ENCODE measurements at regions not wholly inside any gene's neighbourhood (a gene's known extent, or its start where the extent isn't known, plus 50 kb on each side); places are given as distances from the start of the nearest gene placed in this dataset.
"Not testable (repeated sequence)": the region's sequence is repeated elsewhere in the genome, so short reads cannot be mapped to it uniquely, and the experiment has no call there.

DNA sequence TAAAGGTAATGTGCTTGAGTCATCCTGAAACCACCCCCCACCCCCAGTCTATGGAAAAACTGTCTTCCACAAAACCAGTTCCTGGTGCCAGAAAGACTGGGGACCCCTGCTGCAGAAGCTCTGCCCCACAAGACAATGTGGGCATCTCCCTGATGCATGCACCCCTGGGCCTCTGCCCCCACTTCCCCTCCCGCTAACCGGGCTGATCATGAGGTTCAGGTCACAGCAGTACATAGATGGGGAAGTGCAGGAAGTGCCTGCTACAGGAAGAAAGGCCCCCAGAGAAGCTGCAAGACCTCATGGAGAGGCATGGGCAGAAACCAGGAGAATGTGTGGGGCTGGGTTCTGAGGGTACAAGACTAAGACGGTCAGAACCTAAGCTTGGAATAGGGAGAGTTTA is 243.4 kb upstream of the ID2 start:
- no peaks in the 10 kb centered on the region for H3K36me3 ChIP-seq (ENCODE audit: control insufficient read depth, insufficient read depth, low read length)
- H3K4me1 ChIP-seq (ENCODE audit: control insufficient read depth, insufficient read depth, low read length, poor library complexity, severe bottlenecking) = peaks cover 12% of the 10 kb centered on the region
- H3K27me3 ChIP-seq (ENCODE audit: control insufficient read depth, insufficient read depth, low read length) = no peaks in the 10 kb centered on the region
- H3K4me1 Mint-ChIP-seq = peaks cover 0 to 33% (median 9%) of the 10 kb centered on the region in 4 donors
- H3K4me3 ChIP-seq (ENCODE audit: low read depth, low read length) = no peak overlapping the region
- no peak overlapping the region for H3K4me3 Mint-ChIP-seq
- H3K9me3 Mint-ChIP-seq = peaks cover 0 to 2% (median 0%) of the 10 kb centered on the region in 7 donors
- no peaks in the 10 kb centered on the region for H3K36me3 Mint-ChIP-seq
- H3K27ac ChIP-seq (ENCODE audit: insufficient read depth, low read length, poor library complexity, severe bottlenecking) = no peak overlapping the region
- DNase-seq (peak in 1 of 3 donors; percentile 10), ATAC-seq (ENCODE audit: low read depth in 2 of 2) (no peak)
- H3K27ac Mint-ChIP-seq = peak overlapping the region in 1 of 3 donors; percentile 71
- H3K9me3 ChIP-seq (ENCODE audit: control insufficient read depth in 2 of 2, low read length in 2 of 2) = no peaks in the 10 kb centered on the region
- no peaks in the 10 kb centered on the region for H3K27me3 Mint-ChIP-seq

GRCh38 chr2:8438996-8439395 is 242.9 kb upstream of the ID2 start:
- Histone ChIP-seq H3K27me3 (ENCODE audit: control insufficient read depth, insufficient read depth, low read length) (no peaks in the 10 kb centered on the region), H3K27ac (ENCODE audit: insufficient read depth, low read length, poor library complexity, severe bottlenecking) (no peak overlapping the region), H3K36me3 (ENCODE audit: control insufficient read depth, insufficient read depth, low read length) (no peaks in the 10 kb centered on the region), H3K9me3 (ENCODE audit: control insufficient read depth in 2 of 2, low read length in 2 of 2) (no peaks in the 10 kb centered on the region), H3K4me1 (ENCODE audit: control insufficient read depth, insufficient read depth, low read length, poor library complexity, severe bottlenecking) (peaks cover 8% of the 10 kb centered on the region), H3K4me3 (ENCODE audit: low read depth, low read length) (no peak overlapping the region)
- no peak for DNase-seq
- Mint-ChIP-seq H3K4me1 (peaks cover 0 to 28% (median 6%) of the 10 kb centered on the region in 4 donors), H3K27me3 (no peaks in the 10 kb centered on the region), H3K9me3 (peaks cover 0 to 2% (median 0%) of the 10 kb centered on the region in 7 donors), H3K36me3 (no peaks in the 10 kb centered on the region), H3K27ac (peak overlapping the region in 1 of 3 donors; percentile 69), H3K4me3 (no peak overlapping the region)
- ATAC-seq (ENCODE audit: low read depth in 2 of 2) = no peak

- Histone ChIP-seq H3K36me3 (ENCODE audit: control insufficient read depth, insufficient read depth, low read length) (no peaks in the 10 kb centered on the region), H3K4me3 (ENCODE audit: low read depth, low read length) (no peak overlapping the region), H3K27ac (ENCODE audit: insufficient read depth, low read length, poor library complexity, severe bottlenecking) (no peak overlapping the region), H3K9me3 (ENCODE audit: control insufficient read depth in 2 of 2, low read length in 2 of 2) (no peaks in the 10 kb centered on the region), H3K27me3 (ENCODE audit: control insufficient read depth, insufficient read depth, low read length) (no peaks in the 10 kb centered on the region), H3K4me1 (ENCODE audit: control insufficient read depth, insufficient read depth, low read length, poor library complexity, severe bottlenecking) (peaks cover 8% of the 10 kb centered on the region)
- ATAC-seq (ENCODE audit: low read depth in 2 of 2) = no peak
- Mint-ChIP-seq H3K27me3 (no peaks in the 10 kb centered on the region), H3K4me3 (no peak overlapping the region), H3K9me3 (peaks cover 0 to 2% (median 0%) of the 10 kb centered on the region in 7 donors), H3K36me3 (no peaks in the 10 kb centered on the region), H3K4me1 (peaks cover 0 to 28% (median 6%) of the 10 kb centered on the region in 4 donors), H3K27ac (peak overlapping the region in 1 of 3 donors; percentile 57)
- no peak for DNase-seq
These were observed 241.7 kb upstream of the ID2 start for GRCh38 chr2:8440029-8440778.

DNA sequence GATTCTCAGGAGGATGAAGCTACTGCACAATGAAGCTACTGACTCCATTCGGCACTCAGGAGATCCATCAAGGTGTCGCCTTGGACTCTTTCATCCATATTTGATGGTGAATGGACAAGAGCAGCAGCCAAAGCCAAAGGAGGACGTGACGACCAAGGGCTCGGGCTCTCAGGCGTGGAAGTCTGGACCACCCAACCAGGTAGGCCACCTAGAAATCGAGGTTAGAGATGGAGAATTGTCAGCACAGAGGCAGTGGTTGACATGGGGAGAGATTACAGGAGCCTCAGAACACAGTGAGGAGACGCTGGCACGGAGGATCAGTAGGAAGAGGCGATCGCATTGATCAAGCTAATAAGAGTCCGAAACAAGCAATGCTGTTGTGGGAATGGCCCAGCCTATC is 240.5 kb upstream of the ID2 start:
- Mint-ChIP-seq H3K4me3 (no peak overlapping the region), H3K27ac (no peak overlapping the region), H3K9me3 (no peaks in the 10 kb centered on the region), H3K27me3 (no peaks in the 10 kb centered on the region), H3K36me3 (no peaks in the 10 kb centered on the region), H3K4me1 (peaks cover 0 to 28% (median 5%) of the 10 kb centered on the region in 4 donors)
- ATAC-seq (ENCODE audit: low read depth in 2 of 2) (no peak), DNase-seq (no peak)
- H3K27ac ChIP-seq (ENCODE audit: insufficient read depth, low read length, poor library complexity, severe bottlenecking) = no peak overlapping the region
- no peaks in the 10 kb centered on the region for H3K27me3 ChIP-seq (ENCODE audit: control insufficient read depth, insufficient read depth, low read length)
- H3K4me1 ChIP-seq (ENCODE audit: control insufficient read depth, insufficient read depth, low read length, poor library complexity, severe bottlenecking) = peaks cover 8% of the 10 kb centered on the region
- H3K9me3 ChIP-seq (ENCODE audit: control insufficient read depth in 2 of 2, low read length in 2 of 2) = no peaks in the 10 kb centered on the region
- no peak overlapping the region for H3K4me3 ChIP-seq (ENCODE audit: low read depth, low read length)
- no peaks in the 10 kb centered on the region for H3K36me3 ChIP-seq (ENCODE audit: control insufficient read depth, insufficient read depth, low read length)

GRCh38 chr2:8441986-8442385 is 239.9 kb upstream of the ID2 start:
- ATAC-seq (ENCODE audit: low read depth in 2 of 2) (no peak), DNase-seq (no peak)
- H3K4me1 ChIP-seq (ENCODE audit: control insufficient read depth, insufficient read depth, low read length, poor library complexity, severe bottlenecking) = peaks cover 8% of the 10 kb centered on the region
- peaks cover 0 to 28% (median 5%) of the 10 kb centered on the region in 4 donors for H3K4me1 Mint-ChIP-seq
- H3K4me3 Mint-ChIP-seq = no peak overlapping the region
- no peaks in the 10 kb centered on the region for H3K27me3 ChIP-seq (ENCODE audit: control insufficient read depth, insufficient read depth, low read length)
- H3K36me3 Mint-ChIP-seq = no peaks in the 10 kb centered on the region
- H3K9me3 ChIP-seq (ENCODE audit: control insufficient read depth in 2 of 2, low read length in 2 of 2) = no peaks in the 10 kb centered on the region
- H3K36me3 ChIP-seq (ENCODE audit: control insufficient read depth, insufficient read depth, low read length) = no peaks in the 10 kb centered on the region
- no peak overlapping the region for H3K27ac ChIP-seq (ENCODE audit: insufficient read depth, low read length, poor library complexity, severe bottlenecking)
- H3K9me3 Mint-ChIP-seq = no peaks in the 10 kb centered on the region
- no peak overlapping the region for H3K4me3 ChIP-seq (ENCODE audit: low read depth, low read length)
- no peaks in the 10 kb centered on the region for H3K27me3 Mint-ChIP-seq
- no peak overlapping the region for H3K27ac Mint-ChIP-seq

DNA sequence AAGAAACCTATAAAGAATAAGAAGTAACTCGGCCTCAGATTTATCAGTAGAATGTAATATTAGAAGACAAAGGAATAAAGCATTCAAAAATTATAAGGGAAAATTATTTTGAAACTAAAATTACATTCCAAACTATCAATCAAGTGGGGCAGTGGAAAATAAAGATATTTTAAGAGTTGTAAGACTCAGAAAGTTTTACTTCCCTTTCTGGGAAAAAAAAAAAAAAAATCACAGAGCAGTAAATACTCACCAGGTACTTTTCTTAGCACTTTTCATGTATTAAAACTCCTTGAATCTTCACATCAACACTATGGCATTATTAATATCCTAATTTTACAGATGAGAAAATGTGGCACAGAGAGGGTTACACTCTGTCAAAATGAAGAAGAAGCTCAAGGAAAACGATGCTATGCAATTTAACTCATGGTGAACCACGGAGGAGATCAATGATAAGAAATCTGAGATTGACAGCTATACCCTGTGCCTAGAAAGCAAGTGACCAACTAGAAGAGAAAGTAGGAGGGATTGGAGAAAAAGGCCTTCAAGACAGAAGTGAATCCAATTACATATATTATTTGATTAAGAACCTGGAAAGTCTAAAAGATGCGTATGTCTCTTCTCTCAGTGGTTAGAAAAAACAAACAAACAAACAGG is 238.9 kb upstream of the ID2 start:
- Mint-ChIP-seq H3K9me3 (no peaks in the 10 kb centered on the region), H3K4me3 (no peak overlapping the region)

DNA sequence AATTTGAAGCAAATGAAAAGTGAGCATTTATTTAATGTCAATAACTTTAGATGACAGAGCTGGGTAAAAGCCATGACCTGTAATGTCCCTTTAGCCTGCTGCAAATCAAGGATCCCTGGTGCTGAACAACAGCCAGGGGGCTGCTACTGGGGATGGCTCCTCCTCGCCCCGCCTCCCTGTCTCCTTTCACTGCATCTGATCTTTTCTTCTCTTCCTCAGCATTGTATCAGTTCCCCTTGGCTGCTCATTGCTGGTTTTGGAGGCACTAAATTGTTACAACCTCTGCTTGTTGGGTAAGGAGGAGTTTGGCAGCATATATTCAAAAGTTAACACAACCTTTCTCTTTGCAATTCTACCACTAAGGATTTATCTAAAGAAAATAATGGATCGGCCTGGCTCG is 236.3 kb upstream of the ID2 start:
- DNase-seq (no peak), ATAC-seq (ENCODE audit: low read depth in 2 of 2) (no peak)
- H3K36me3 ChIP-seq (ENCODE audit: control insufficient read depth, insufficient read depth, low read length) = no peaks in the 10 kb centered on the region
- Mint-ChIP-seq H3K4me1 (peaks cover 0 to 9% (median 0%) of the 10 kb centered on the region in 4 donors), H3K36me3 (no peaks in the 10 kb centered on the region), H3K9me3 (no peaks in the 10 kb centered on the region), H3K27ac (no peak overlapping the region), H3K27me3 (no peaks in the 10 kb centered on the region), H3K4me3 (no peak overlapping the region)
- no peak overlapping the region for H3K27ac ChIP-seq (ENCODE audit: insufficient read depth, low read length, poor library complexity, severe bottlenecking)
- H3K9me3 ChIP-seq (ENCODE audit: control insufficient read depth in 2 of 2, low read length in 2 of 2) = no peaks in the 10 kb centered on the region
- no peaks in the 10 kb centered on the region for H3K27me3 ChIP-seq (ENCODE audit: control insufficient read depth, insufficient read depth, low read length)
- H3K4me1 ChIP-seq (ENCODE audit: control insufficient read depth, insufficient read depth, low read length, poor library complexity, severe bottlenecking) = no peaks in the 10 kb centered on the region
- no peak overlapping the region for H3K4me3 ChIP-seq (ENCODE audit: low read depth, low read length)

More for the DNA sequence above, 238.9 kb upstream of the ID2 start:
- no peak for ATAC-seq (ENCODE audit: low read depth in 2 of 2)
- H3K27me3 Mint-ChIP-seq = no peaks in the 10 kb centered on the region
- Histone ChIP-seq H3K36me3 (ENCODE audit: control insufficient read depth, insufficient read depth, low read length) (no peaks in the 10 kb centered on the region), H3K9me3 (ENCODE audit: control insufficient read depth in 2 of 2, low read length in 2 of 2) (no peaks in the 10 kb centered on the region), H3K4me1 (ENCODE audit: control insufficient read depth, insufficient read depth, low read length, poor library complexity, severe bottlenecking) (peaks cover 8% of the 10 kb centered on the region), H3K4me3 (ENCODE audit: low read depth, low read length) (no peak overlapping the region), H3K27ac (ENCODE audit: insufficient read depth, low read length, poor library complexity, severe bottlenecking) (no peak overlapping the region), H3K27me3 (ENCODE audit: control insufficient read depth, insufficient read depth, low read length) (no peaks in the 10 kb centered on the region)
- no peaks in the 10 kb centered on the region for H3K36me3 Mint-ChIP-seq
- H3K4me1 Mint-ChIP-seq = peaks cover 0 to 24% (median 5%) of the 10 kb centered on the region in 4 donors
- no peak for DNase-seq
- no peak overlapping the region for H3K27ac Mint-ChIP-seq

DNA sequence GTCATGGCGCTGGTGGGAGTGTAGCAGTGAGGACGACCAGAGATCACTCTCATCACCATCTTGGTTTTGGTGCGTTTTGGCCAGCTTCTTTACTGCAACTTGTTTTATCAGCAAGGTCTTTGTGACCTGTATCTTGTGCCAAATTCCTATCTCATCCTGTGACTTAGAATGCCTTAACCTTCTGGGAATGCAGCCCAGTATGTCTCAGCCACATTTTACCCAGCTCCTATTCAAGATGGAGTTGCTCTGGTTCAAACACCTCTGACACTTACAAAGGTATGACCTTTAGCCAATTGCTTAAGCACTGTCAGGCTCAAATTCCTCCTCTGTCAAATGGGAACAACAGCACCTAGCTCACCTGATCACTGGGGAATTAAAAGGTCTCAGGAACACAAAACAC is 235.1 kb upstream of the ID2 start:
- not testable (repeated sequence) for H3K4me1 Mint-ChIP-seq; H3K9me3 Mint-ChIP-seq; H3K27ac ChIP-seq (ENCODE audit: insufficient read depth, low read length, poor library complexity, severe bottlenecking); H3K4me3 Mint-ChIP-seq; H3K27me3 Mint-ChIP-seq; ATAC-seq (ENCODE audit: low read depth in 2 of 2); H3K27me3 ChIP-seq (ENCODE audit: control insufficient read depth, insufficient read depth, low read length); H3K36me3 ChIP-seq (ENCODE audit: control insufficient read depth, insufficient read depth, low read length); H3K4me3 ChIP-seq (ENCODE audit: low read depth, low read length); H3K4me1 ChIP-seq (ENCODE audit: control insufficient read depth, insufficient read depth, low read length, poor library complexity, severe bottlenecking); H3K27ac Mint-ChIP-seq; DNase-seq; H3K36me3 Mint-ChIP-seq; H3K9me3 ChIP-seq (ENCODE audit: control insufficient read depth in 2 of 2, low read length in 2 of 2)
